ENCODE measurements at regions not wholly inside any gene's neighbourhood (a gene's known extent, or its start where the extent isn't known, plus 50 kb on each side); places are given as distances from the start of the nearest gene placed in this dataset.

DNA sequence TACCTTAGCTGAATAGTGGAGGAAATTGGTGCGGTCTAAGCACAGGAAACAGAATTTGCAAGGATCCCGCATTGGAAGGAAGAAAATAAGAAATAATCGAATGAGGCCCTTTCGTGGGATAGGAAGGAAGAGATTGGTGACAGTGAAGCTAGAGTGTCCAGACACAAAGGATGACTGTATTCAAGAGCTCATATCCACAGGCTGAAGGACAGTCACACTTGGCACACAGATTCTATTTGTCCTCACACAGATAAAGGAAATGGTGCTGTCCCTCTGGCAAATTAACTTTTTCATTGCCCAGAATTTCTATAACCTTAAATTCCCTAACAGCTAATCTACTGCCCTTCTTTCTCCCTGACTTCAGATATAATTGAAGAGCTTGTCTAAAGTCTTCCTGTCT lies 2188.9 kb upstream of the TENM3 start:
- H3K4me3 ChIP-seq (ENCODE audit: low read depth, low read length, poor library complexity, severe bottlenecking): no peak overlapping the region
- H3K27ac ChIP-seq (ENCODE audit: low read depth, low read length, poor library complexity, severe bottlenecking): no peak overlapping the region
- ChIA-PET POLR2A (ENCODE audit: low non-redundant PET) (no interaction called here), CTCF (no interaction called here)
- H3K4me1 ChIP-seq (ENCODE audit: insufficient read depth, low read length, poor library complexity, severe bottlenecking): no peaks in the 10 kb centered on the region
- H3K27me3 ChIP-seq (replicated peaks; ENCODE audit: insufficient read depth, low read depth, low read length, poor library complexity): peaks cover 16% of the 10 kb centered on the region
- BruUV-seq (replicated peaks): no TSS peak
- DNase-seq (ENCODE audit: low spot score): no peak
- H3K36me3 ChIP-seq (ENCODE audit: insufficient read depth, low read length, poor library complexity, severe bottlenecking): no peaks in the 10 kb centered on the region
- no peaks in the 10 kb centered on the region for H3K9me3 ChIP-seq (ENCODE audit: low read depth, low read length, poor library complexity, severe bottlenecking)
- intact Hi-C loops (cut with micrococcal nuclease; ENCODE audit: unreplicated experiment): no loop called here
- TF ChIP-seq, protein P1, sequence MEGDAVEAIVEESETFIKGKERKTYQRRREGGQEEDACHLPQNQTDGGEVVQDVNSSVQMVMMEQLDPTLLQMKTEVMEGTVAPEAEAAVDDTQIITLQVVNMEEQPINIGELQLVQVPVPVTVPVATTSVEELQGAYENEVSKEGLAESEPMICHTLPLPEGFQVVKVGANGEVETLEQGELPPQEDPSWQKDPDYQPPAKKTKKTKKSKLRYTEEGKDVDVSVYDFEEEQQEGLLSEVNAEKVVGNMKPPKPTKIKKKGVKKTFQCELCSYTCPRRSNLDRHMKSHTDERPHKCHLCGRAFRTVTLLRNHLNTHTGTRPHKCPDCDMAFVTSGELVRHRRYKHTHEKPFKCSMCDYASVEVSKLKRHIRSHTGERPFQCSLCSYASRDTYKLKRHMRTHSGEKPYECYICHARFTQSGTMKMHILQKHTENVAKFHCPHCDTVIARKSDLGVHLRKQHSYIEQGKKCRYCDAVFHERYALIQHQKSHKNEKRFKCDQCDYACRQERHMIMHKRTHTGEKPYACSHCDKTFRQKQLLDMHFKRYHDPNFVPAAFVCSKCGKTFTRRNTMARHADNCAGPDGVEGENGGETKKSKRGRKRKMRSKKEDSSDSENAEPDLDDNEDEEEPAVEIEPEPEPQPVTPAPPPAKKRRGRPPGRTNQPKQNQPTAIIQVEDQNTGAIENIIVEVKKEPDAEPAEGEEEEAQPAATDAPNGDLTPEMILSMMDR (conservative IDR thresholded peaks at IDR 0.05; ENCODE audit: low read depth, low read length): no peak
- TF ChIP-seq EZH2 (IDR thresholded peaks at IDR 0.05; ENCODE audit: borderline replicate concordance, low read depth, low read length, poor library complexity, severe bottlenecking): no peak

DNA sequence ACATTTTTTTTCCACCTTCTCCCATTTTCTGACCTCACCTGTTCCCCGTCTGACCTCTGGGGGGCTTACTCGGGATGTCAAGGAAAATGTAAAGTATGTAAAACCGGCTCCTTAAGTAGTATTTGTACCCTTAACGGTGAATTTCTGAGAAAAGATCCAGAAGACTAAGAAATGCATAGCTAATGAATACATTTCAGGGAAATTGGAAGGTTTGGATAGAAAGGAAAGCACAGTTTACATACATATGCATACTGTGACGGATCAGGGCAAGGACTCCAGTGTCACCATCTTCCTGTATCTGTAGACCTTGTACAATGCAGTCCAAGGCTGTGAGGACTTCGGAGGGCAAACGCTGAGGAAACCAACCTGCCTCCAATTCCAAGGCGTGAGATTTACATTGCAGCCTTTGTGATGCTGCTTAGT lies 2185.9 kb upstream of the TENM3 start:
- H3K9me3 ChIP-seq (ENCODE audit: low read depth, low read length, poor library complexity, severe bottlenecking): no peaks in the 10 kb centered on the region
- intact Hi-C loops (cut with micrococcal nuclease; ENCODE audit: unreplicated experiment): no loop called here
- peak overlapping the region; percentile 58 for H3K4me3 ChIP-seq (ENCODE audit: low read depth, low read length, poor library complexity, severe bottlenecking)
- TF ChIP-seq, protein P1 (conservative IDR thresholded peaks at IDR 0.05; ENCODE audit: low read depth, low read length): peak; percentile 39; the same call in 1 of the 2 replicates
- no peak for TF ChIP-seq EZH2 (IDR thresholded peaks at IDR 0.05; ENCODE audit: borderline replicate concordance, low read depth, low read length, poor library complexity, severe bottlenecking)
- peaks cover 38% of the 10 kb centered on the region for H3K27me3 ChIP-seq (replicated peaks; ENCODE audit: insufficient read depth, low read depth, low read length, poor library complexity)
- ChIA-PET CTCF (no interaction called here), POLR2A (ENCODE audit: low non-redundant PET) (interaction anchor here (0.7 kb wide), 1 partner anchor 640 kb away, joined by 3 read pairs; no protein-coding TSS in a partner anchor)
- BruUV-seq (replicated peaks): no TSS peak
- H3K36me3 ChIP-seq (ENCODE audit: insufficient read depth, low read length, poor library complexity, severe bottlenecking): no peaks in the 10 kb centered on the region
- no peaks in the 10 kb centered on the region for H3K4me1 ChIP-seq (ENCODE audit: insufficient read depth, low read length, poor library complexity, severe bottlenecking)
- no peak overlapping the region for H3K27ac ChIP-seq (ENCODE audit: low read depth, low read length, poor library complexity, severe bottlenecking)
- DNase-seq (ENCODE audit: low spot score): peak; percentile 30

DNA sequence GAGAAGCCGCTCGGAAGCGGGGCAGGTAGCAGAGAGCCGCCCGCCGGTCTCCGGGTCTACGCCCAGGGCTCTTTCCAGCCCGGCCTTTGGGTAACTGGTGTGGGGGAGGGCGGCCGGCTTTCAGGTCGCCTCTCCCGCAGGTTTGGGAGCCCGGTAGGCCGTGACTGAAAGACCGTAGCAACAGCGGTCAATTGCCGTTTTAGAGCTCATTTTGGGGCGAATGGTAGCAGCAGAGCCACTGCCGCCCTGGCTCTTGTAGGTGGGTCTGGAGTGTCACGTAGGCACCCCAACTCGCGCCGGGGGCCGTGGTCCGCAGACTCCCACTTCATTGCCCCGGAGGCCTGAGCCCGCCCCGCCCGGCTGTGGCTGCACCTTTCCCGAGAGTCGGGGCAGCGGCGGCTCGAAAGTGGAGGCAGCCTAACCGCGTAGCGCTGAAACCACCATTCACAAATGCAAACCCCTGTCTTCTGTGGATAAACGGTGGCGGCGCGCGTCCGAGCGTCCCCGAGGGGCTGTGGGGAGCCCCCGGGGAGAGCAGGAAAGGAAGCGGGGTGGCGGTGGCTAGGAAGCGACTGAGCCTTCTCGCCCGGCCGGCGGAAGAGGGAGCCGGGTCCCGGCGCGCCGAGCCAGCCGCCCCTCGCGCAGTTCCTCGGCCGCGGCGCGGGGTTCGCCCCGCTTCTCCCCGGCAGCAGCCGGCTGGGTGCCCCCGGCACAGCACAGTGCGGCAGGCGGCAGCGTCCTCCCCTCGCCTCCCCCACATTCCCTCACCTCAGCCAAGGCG lies 2185.1 kb upstream of the TENM3 start:
- peak; percentile 22 for DNase-seq (ENCODE audit: low spot score)
- H3K27me3 ChIP-seq (replicated peaks; ENCODE audit: insufficient read depth, low read depth, low read length, poor library complexity): peaks cover 38% of the 10 kb centered on the region
- POLR2A ChIA-PET (ENCODE audit: low non-redundant PET): interaction anchor here (0.7 kb wide), 1 partner anchor 639 kb away, joined by 3 read pairs; no protein-coding TSS in a partner anchor
- BruUV-seq (replicated peaks): no TSS peak
- peak overlapping the region; percentile 58 for H3K4me3 ChIP-seq (ENCODE audit: low read depth, low read length, poor library complexity, severe bottlenecking)
- H3K4me1 ChIP-seq (ENCODE audit: insufficient read depth, low read length, poor library complexity, severe bottlenecking): no peaks in the 10 kb centered on the region
- CTCF ChIA-PET: no interaction called here
- intact Hi-C loops (cut with micrococcal nuclease; ENCODE audit: unreplicated experiment): loop anchor here (2.0 kb wide), 1 partner anchor 609 kb away; no protein-coding TSS in a partner anchor
- H3K9me3 ChIP-seq (ENCODE audit: low read depth, low read length, poor library complexity, severe bottlenecking): no peaks in the 10 kb centered on the region
- H3K36me3 ChIP-seq (ENCODE audit: insufficient read depth, low read length, poor library complexity, severe bottlenecking): no peaks in the 10 kb centered on the region
- no peak overlapping the region for H3K27ac ChIP-seq (ENCODE audit: low read depth, low read length, poor library complexity, severe bottlenecking)
- TF ChIP-seq, protein P1 (conservative IDR thresholded peaks at IDR 0.05; ENCODE audit: low read depth, low read length): no peak
- TF ChIP-seq EZH2 (IDR thresholded peaks at IDR 0.05; ENCODE audit: borderline replicate concordance, low read depth, low read length, poor library complexity, severe bottlenecking): no peak
